Peyer's patch (tissue), 4 donors: ENCODE measurements at regions not wholly inside any gene's neighbourhood (a gene's known extent, or its start where the extent isn't known, plus 50 kb on each side); places are given as distances from the start of the nearest gene placed in this dataset.

Source experiments
- DNase-seq, 3 donors: peaks; one replicate each; pipeline ENCODE4 v3.0.0-alpha.2; 2017 to 2019
- H3K27ac ChIP-seq, 4 donors: fragments of 200-600 bp; sonication (generic); one replicate each; pipeline ENCODE4 v1.5.1; 2016 to 2019
- H3K27me3 ChIP-seq, 2 donors: fragments of 200-600 bp; sonication (generic); one replicate each; pipeline ENCODE4 v1.5.1; 2019
- H3K36me3 ChIP-seq, 3 donors: fragments of 200-600 bp; sonication (generic); one replicate each; pipeline ENCODE4 v1.5.1; 2016 to 2019
- H3K4me1 ChIP-seq, 4 donors: fragments of 200-600 bp; sonication (generic); one replicate each; pipeline ENCODE4 v1.5.1; 2016 to 2019
- H3K4me3 ChIP-seq, 4 donors: fragments of 200-600 bp; sonication (generic); 1 replicate in 3 of 4; 2 replicates in 1 of 4; pipeline ENCODE4 v1.5.1; 2016 to 2019; ENCODE audit warnings: mild to moderate bottlenecking in 1 of 4
- H3K9me3 ChIP-seq, 4 donors: fragments of 200-600 bp; sonication (generic); one replicate each; pipeline ENCODE4 v1.5.1; 2016 to 2019; ENCODE audit warnings: mild to moderate bottlenecking in 1 of 4
- CTCF ChIP-seq, 6 experiments: fragments of 450-650 bp in 4 of 6; fragments of 200-600 bp in 2 of 6; sonication (generic) in 1 of 6; IDR thresholded peaks; one replicate each; pipeline ENCODE4 v1.5.1; 2017 to 2019; ENCODE audit warnings: antibody characterized with exemption in 6 of 6, mild to moderate bottlenecking in 3 of 6, moderate library complexity in 1 of 6
- POLR2A ChIP-seq, 2 donors: fragments of 450-650 bp; IDR thresholded peaks; one replicate each; pipeline ENCODE4 v1.5.1; 2017; ENCODE audit warnings: antibody characterized with exemption in 2 of 2, mild to moderate bottlenecking in 2 of 2, moderate library complexity in 2 of 2

DNA sequence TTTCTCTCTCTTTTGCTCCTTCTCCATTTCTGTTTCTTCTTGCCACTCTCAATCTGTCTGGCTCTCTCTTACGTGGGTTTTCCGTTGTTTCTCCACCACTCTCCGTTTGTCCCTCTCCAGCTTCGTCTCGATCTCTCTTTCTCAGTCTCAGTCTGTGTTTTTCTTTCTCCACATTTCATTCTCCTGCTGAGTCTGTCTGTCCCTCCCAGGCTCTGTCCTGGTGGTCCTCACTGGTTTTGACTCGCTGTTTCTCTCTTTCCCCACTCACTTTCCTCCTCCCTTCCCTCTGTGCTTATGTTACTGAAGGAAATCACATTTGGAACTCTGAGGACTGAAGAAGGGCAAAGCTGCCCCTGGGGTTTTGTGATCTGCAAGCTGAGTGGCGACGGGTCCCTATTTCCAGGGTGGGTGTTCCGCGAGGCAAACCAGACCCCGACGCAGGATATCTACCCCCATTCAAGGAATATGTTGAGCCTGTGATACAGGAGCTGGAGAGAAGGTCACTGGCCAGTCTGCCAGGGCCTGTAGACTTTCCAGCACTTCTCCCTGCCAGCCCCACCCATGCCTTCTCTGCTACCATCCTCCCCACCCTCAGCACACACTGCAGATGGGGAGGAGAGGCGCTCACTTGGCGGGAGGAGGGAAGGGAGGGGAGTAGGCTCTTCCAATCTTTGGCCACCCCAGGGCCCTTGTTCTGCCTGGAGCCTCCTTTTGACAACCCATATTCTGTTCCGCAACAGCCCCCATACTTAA, 102.7 kb upstream of the MAP1LC3B2 start:
- TF ChIP-seq CTCF (IDR thresholded peaks at IDR 0.05): no peak
- no peak for TF ChIP-seq POLR2A (IDR thresholded peaks at IDR 0.05)
- H3K4me3 ChIP-seq: no peak overlapping the region
- DNase-seq: no peak

DNA sequence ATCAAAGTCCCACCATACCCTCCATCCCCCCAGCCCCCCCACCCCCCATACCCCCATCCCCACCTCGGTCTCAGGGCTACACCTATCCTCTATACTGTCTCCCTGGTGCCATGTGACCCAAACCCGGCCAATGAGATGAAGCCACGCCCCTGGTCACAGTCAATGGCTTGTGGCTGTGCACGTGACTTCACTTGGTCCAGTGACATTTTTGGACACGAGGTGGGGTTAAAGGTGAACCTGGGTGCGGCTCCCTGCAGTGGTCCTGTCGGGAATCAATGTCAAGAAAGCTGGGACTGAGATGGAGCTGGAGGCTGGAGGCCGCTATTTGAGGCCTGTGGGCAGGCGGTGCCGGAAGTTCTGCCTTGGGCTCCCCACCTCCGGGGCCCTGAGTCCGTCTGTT, 100.7 kb upstream of the MAP1LC3B2 start:
- TF ChIP-seq CTCF (IDR thresholded peaks at IDR 0.05): no peak
- Histone ChIP-seq H3K9me3 (no peaks in the 10 kb centered on the region), H3K27me3 (no peaks in the 10 kb centered on the region), H3K4me1 (peaks cover 0 to 10% (median 0%) of the 10 kb centered on the region in 4 donors), H3K36me3 (no peaks in the 10 kb centered on the region), H3K27ac (no peak overlapping the region), H3K4me3 (no peak overlapping the region)
- DNase-seq: no peak

More for the DNA sequence above, 102.7 kb upstream of the MAP1LC3B2 start:
- H3K27ac ChIP-seq: peak overlapping the region; percentile 19 to 85 (median 62)
- H3K4me1 ChIP-seq: peaks cover 0 to 10% (median 0%) of the 10 kb centered on the region in 4 donors
- no peaks in the 10 kb centered on the region for H3K27me3 ChIP-seq
- H3K9me3 ChIP-seq: no peaks in the 10 kb centered on the region
- H3K36me3 ChIP-seq: no peaks in the 10 kb centered on the region

GRCh38 chr12:116459011-116459875, 99.9 kb upstream of the MAP1LC3B2 start:
- Histone ChIP-seq H3K4me3 (no peak overlapping the region), H3K27ac (no peak overlapping the region), H3K4me1 (peaks cover 0 to 10% (median 0%) of the 10 kb centered on the region in 4 donors), H3K27me3 (no peaks in the 10 kb centered on the region), H3K9me3 (no peaks in the 10 kb centered on the region), H3K36me3 (no peaks in the 10 kb centered on the region)
- no peak for DNase-seq
- TF ChIP-seq CTCF (IDR thresholded peaks at IDR 0.05) (no peak), POLR2A (IDR thresholded peaks at IDR 0.05) (no peak)

DNA sequence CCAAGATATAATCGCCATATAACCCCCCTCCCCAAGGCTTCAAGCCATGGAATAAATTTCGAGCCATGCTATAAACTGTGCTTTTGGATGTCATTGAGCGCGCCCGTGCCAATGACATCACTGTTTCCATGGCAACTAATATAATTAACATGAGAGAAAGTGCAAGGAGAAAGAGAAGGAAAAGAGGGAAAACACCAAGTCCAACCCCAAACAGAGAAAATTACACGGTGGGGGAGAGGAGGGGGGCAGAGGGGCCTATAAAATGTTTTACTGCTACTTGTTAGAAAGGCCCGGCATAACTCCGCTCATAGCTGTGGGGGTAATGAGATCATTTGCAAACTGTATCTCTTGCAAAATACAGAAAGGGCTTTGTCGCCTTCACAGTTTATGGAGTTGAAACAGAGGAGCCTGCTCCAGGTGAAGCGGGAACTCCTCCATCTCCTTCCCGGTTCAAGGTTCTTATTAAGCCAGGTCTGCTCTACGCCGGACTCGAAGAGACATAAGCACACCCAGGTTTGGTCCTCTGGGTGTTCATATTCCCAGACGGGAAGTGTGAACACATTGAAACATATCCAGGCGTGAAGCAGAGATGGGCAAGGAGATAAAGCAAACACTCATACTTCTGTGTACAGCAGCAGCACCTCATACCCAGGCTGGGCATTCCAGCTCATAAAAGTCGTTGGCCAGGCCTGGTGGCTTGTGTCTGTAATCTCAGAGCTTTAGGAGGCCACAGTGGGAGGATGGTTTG, 99.1 kb upstream of the MAP1LC3B2 start:
- Histone ChIP-seq H3K27me3 (no peaks in the 10 kb centered on the region), H3K27ac (no peak overlapping the region)

More for the DNA sequence above, 99.1 kb upstream of the MAP1LC3B2 start:
- TF ChIP-seq CTCF (IDR thresholded peaks at IDR 0.05): no peak
- TF ChIP-seq POLR2A (IDR thresholded peaks at IDR 0.05): no peak
- H3K4me1 ChIP-seq: peaks cover 0 to 10% (median 0%) of the 10 kb centered on the region in 4 donors
- H3K36me3 ChIP-seq: no peaks in the 10 kb centered on the region
- H3K4me3 ChIP-seq: no peak overlapping the region
- DNase-seq: no peak
- no peaks in the 10 kb centered on the region for H3K9me3 ChIP-seq
